ENCODE measurements at regions not wholly inside any gene's neighbourhood (a gene's known extent, or its start where the extent isn't known, plus 50 kb on each side); places are given as distances from the start of the nearest gene placed in this dataset.

DNA sequence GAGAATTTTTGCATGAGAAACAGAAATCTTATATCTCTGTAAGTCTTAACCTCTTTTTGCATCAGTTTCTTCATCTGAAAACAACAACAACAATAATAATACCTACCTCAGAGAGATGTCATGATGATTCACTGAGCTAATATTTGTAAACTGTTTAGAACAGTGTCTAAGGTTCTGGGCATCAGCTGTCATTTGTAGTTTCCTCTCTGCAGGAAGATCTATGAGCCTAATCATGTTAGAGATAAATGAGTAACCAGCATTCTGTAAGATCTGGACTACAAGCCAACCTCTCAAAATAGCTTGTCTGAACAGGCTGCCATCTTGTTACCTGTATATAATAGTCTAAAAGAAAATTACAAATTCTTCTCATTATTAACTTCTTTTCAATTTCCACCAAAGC lies 383.0 kb upstream of the RORA start:
- Histone ChIP-seq H3K36me3 (no peaks in the 10 kb centered on the region), H3K27ac (no peak overlapping the region), H3K9me3 (peaks cover 9 to 21% (median 11%) of the 10 kb centered on the region in 3 donors), H3K4me1 (no peaks in the 10 kb centered on the region), H3K27me3 (no peaks in the 10 kb centered on the region), H3K4me3 (no peak overlapping the region)
- TF ChIP-seq, protein P1, sequence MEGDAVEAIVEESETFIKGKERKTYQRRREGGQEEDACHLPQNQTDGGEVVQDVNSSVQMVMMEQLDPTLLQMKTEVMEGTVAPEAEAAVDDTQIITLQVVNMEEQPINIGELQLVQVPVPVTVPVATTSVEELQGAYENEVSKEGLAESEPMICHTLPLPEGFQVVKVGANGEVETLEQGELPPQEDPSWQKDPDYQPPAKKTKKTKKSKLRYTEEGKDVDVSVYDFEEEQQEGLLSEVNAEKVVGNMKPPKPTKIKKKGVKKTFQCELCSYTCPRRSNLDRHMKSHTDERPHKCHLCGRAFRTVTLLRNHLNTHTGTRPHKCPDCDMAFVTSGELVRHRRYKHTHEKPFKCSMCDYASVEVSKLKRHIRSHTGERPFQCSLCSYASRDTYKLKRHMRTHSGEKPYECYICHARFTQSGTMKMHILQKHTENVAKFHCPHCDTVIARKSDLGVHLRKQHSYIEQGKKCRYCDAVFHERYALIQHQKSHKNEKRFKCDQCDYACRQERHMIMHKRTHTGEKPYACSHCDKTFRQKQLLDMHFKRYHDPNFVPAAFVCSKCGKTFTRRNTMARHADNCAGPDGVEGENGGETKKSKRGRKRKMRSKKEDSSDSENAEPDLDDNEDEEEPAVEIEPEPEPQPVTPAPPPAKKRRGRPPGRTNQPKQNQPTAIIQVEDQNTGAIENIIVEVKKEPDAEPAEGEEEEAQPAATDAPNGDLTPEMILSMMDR (IDR thresholded peaks at IDR 0.05) = no peak
- DNase-seq = no peak
- intact Hi-C loops (cut with DNase I; ENCODE audit: low total_unique reads) = no loop called here

DNA sequence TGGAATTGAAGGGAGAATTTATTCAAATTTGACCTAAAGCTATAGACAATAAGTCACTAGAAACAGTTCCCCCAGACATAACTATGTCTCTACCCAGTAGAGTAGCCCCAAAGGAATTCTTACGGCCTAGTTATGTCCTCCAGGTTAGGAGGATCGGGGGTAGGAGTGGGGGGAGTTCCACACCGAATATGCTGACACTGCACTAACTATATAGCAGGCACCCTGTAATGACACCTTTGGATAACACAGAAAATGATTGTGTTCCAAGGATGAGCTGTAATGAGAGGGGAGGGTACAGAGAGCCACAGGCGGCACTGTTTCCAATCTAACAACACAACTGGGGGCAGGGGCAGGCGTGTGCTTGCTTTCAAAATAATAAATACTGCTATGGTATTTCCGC lies 376.2 kb upstream of the RORA start:
- Histone ChIP-seq H3K36me3 (no peaks in the 10 kb centered on the region), H3K4me3 (no peak overlapping the region), H3K27ac (no peak overlapping the region), H3K27me3 (no peaks in the 10 kb centered on the region), H3K4me1 (no peaks in the 10 kb centered on the region), H3K9me3 (no peaks in the 10 kb centered on the region)
- intact Hi-C loops (cut with DNase I; ENCODE audit: low total_unique reads) = no loop called here
- TF ChIP-seq, protein P1 (IDR thresholded peaks at IDR 0.05) = no peak
- no peak for DNase-seq

DNA sequence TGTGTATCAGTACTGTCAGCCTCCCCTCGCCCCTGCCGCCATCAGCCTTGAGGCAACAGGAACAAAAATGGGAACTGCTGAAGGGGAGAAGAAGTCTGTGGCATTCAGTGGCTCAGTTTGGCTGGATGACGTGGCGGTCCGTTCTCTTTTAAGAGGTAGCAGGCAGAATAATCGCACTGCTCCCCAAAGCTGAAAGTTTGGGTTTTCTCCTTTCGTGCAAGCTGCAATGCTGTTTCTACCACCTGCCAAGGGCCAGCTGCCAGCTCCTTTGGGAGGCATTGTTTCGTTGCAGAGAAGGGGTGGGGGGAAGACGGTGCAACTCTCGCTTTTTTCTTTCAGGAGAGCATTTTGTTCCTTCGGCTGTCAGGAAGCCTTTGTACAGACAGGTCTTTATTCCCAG lies 369.6 kb upstream of the RORA start:
- Histone ChIP-seq H3K4me3 (no peak overlapping the region), H3K27ac (no peak overlapping the region), H3K9me3 (no peaks in the 10 kb centered on the region), H3K4me1 (no peaks in the 10 kb centered on the region), H3K27me3 (no peaks in the 10 kb centered on the region), H3K36me3 (no peaks in the 10 kb centered on the region)
- intact Hi-C loops (cut with DNase I; ENCODE audit: low total_unique reads) = no loop called here
- no peak for DNase-seq
- TF ChIP-seq, protein P1 (IDR thresholded peaks at IDR 0.05) = no peak

DNA sequence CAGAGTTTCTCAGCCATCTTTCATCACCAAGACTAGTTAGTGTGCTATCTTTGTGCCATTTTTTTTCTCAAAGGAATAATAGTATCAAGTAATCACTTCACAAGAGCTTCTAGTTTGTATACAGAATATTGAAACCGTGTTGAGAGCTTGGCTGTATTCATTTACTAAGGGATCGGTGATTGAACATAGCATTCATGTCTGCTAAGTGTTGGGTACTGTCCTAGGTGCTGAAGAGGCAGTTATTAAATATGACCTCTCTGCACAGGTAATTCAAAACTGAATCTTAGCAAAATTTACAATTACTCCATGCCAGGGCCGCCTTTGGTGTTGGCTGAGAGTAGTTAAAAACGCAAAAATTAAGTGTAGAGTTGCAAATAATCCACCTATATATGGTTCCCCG lies 355.3 kb upstream of the RORA start:
- DNase-seq = no peak
- Histone ChIP-seq H3K9me3 (no peaks in the 10 kb centered on the region), H3K27ac (no peak overlapping the region), H3K36me3 (no peaks in the 10 kb centered on the region), H3K27me3 (no peaks in the 10 kb centered on the region), H3K4me1 (no peaks in the 10 kb centered on the region), H3K4me3 (no peak overlapping the region)
- TF ChIP-seq, protein P1 (IDR thresholded peaks at IDR 0.05) = no peak
- intact Hi-C loops (cut with DNase I; ENCODE audit: low total_unique reads) = no loop called here

DNA sequence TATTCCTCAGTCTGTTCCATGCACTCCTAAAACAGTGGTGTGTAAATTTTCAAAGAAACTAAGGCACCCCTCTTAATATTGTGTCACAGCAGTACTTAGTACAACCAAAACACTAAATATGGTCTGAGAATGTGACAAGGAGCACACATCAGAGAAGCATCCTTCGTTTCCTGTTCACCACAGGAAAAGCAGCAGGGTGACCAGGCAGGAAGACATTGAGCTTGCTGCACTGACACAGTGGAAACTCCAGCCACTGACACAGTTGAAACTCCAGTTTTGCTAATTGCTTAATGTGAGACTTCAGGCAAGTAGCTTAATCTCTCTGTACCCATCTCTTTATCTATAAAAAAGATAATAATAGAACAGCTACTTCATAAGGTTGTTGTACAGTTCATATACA lies 353.0 kb upstream of the RORA start:
- Histone ChIP-seq H3K36me3 (no peaks in the 10 kb centered on the region), H3K4me3 (no peak overlapping the region), H3K4me1 (no peaks in the 10 kb centered on the region), H3K27me3 (no peaks in the 10 kb centered on the region), H3K9me3 (no peaks in the 10 kb centered on the region), H3K27ac (no peak overlapping the region)
- intact Hi-C loops (cut with DNase I; ENCODE audit: low total_unique reads) = no loop called here
- TF ChIP-seq, protein P1 (IDR thresholded peaks at IDR 0.05) = no peak
- no peak for DNase-seq

DNA sequence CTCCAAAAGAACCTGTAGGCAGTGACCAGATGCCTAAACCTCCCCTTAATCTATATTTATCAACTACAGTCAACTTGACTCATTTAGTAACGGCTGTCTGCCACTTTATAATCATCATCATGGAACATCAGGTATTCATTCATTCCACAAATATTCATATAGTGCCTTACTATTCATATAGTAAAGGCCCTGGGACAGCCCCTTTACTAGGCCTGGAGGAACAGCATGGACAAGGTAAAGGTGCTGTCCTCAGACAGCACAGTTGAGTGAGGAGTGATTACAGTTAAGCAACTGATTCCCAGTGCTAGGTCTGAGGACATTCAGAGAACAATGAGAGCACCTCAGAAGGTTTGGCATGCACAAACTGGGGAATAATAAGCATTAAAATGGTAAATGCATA lies 346.5 kb upstream of the RORA start:
- TF ChIP-seq, protein P1 (IDR thresholded peaks at IDR 0.05) = no peak
- intact Hi-C loops (cut with DNase I; ENCODE audit: low total_unique reads) = no loop called here
- no peaks in the 10 kb centered on the region for H3K27me3 ChIP-seq
- H3K36me3 ChIP-seq = no peaks in the 10 kb centered on the region
- H3K27ac ChIP-seq = no peak overlapping the region
- H3K4me1 ChIP-seq = no peaks in the 10 kb centered on the region
- H3K4me3 ChIP-seq = no peak overlapping the region
- DNase-seq = no peak
- H3K9me3 ChIP-seq = no peaks in the 10 kb centered on the region

All from tibial artery (tissue), 4 donors.